Fibroblast of lung (primary cell): ENCODE measurements at regions not wholly inside any gene's neighbourhood (a gene's known extent, or its start where the extent isn't known, plus 50 kb on each side); places are given as distances from the start of the nearest gene placed in this dataset.

Experiments
- CTCF ChIP-seq, 2 donors: IDR thresholded peaks in 1 of 2; conservative IDR thresholded peaks in 1 of 2; 1 replicate in 1 of 2; 2 replicates in 1 of 2; pipeline ENCODE4 v1.5.1; 2011 to 2012; ENCODE audit warnings: low read length in 2 of 2, control low read depth in 1 of 2, inconsistent platforms in 1 of 2, low read depth in 1 of 2, mild to moderate bottlenecking in 1 of 2
- EZH2 ChIP-seq: IDR thresholded peaks from 2 replicates; pipeline ENCODE4 v1.5.1; 2012; ENCODE audit warnings: low read length, control low read depth, mild to moderate bottlenecking; ENCODE audit errors: missing control alignments

GRCh38 chr21:27426196-27426595 lies 459.3 kb upstream of the ADAMTS5 start:
- no peak for TF ChIP-seq CTCF (conservative IDR thresholded peaks at IDR 0.05 in 1 of 2, IDR thresholded peaks at IDR 0.05 in 1 of 2; ENCODE audit: low read depth in 1 of 2, low read length in 2 of 2)
- no peak for TF ChIP-seq EZH2
